GM10248 (cell line): ENCODE measurements at regions not wholly inside any gene's neighbourhood (a gene's known extent, or its start where the extent isn't known, plus 50 kb on each side); places are given as distances from the start of the nearest gene placed in this dataset.

ENCODE experiments used
- CTCF ChIA-PET: fragments of 300-600 bp; sonication (Branson Sonifier 250); formaldehyde crosslinking; extraction: SDS; loops from one replicate; lab custom pipeline; 2021; ENCODE audit warnings: antibody characterized with exemption; lab: Yijun Ruan, JAX
- POLR2A ChIA-PET: fragments of 350-650 bp; sonication (Branson Sonifier 250); formaldehyde crosslinking; extraction: SDS; loops from one replicate; lab custom pipeline; 2020; ENCODE audit warnings: antibody characterized with exemption; lab: Yijun Ruan, JAX
- DNase-seq: peaks from one replicate; pipeline ENCODE4 v3.0.0; 2012; ENCODE audit errors: extremely low spot score
- TF ChIP-seq, protein P1 (sequence below): IDR thresholded peaks from 2 replicates; pipeline ENCODE4 v1.5.1; 2012; ENCODE audit warnings: mild to moderate bottlenecking, low read depth; ENCODE audit errors: extremely low read depth, missing control alignments, control extremely low read depth

DNA sequence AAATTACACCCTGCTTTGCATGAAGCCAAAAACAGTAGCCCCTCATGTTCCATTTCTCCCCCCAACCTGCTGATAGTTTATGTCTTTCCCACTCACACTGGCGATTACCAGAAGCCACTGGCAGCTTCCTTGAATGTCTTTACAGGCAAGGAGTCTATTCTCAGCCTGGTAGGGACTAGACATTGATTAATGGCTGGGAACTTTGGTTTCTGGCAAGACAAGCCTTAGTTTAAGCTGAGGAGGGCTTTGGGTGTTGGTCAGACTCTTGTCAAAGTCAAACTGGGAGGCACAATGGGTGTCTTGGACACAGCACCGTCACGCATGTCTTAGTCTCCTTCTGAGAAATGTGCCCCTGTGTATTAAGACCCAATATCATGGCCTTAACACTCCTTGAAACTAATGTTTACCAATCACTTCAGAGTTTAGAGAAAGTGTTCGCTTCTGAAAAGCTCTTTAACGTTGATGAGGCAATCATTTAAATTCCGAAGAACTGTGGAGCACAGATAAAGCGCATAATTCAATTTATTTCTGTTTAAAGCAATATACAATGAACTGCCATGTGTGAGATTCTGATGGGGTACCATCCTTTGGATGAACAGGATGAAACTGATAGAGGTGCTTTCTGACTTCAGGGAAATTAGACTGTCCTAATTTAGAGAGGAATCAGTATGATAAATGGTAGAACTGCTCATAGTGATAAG, 53.9 kb upstream of the CPEB4 start:
- ChIA-PET POLR2A (no interaction called here), CTCF (interaction anchor here (1.4 to 2.6 kb wide), 4 partner anchors 10 to 157 kb away, joined by 4 to 10 read pairs (median 5); no protein-coding TSS in a partner anchor)
- no peak for DNase-seq
- TF ChIP-seq, protein P1, sequence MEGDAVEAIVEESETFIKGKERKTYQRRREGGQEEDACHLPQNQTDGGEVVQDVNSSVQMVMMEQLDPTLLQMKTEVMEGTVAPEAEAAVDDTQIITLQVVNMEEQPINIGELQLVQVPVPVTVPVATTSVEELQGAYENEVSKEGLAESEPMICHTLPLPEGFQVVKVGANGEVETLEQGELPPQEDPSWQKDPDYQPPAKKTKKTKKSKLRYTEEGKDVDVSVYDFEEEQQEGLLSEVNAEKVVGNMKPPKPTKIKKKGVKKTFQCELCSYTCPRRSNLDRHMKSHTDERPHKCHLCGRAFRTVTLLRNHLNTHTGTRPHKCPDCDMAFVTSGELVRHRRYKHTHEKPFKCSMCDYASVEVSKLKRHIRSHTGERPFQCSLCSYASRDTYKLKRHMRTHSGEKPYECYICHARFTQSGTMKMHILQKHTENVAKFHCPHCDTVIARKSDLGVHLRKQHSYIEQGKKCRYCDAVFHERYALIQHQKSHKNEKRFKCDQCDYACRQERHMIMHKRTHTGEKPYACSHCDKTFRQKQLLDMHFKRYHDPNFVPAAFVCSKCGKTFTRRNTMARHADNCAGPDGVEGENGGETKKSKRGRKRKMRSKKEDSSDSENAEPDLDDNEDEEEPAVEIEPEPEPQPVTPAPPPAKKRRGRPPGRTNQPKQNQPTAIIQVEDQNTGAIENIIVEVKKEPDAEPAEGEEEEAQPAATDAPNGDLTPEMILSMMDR: no peak

DNA sequence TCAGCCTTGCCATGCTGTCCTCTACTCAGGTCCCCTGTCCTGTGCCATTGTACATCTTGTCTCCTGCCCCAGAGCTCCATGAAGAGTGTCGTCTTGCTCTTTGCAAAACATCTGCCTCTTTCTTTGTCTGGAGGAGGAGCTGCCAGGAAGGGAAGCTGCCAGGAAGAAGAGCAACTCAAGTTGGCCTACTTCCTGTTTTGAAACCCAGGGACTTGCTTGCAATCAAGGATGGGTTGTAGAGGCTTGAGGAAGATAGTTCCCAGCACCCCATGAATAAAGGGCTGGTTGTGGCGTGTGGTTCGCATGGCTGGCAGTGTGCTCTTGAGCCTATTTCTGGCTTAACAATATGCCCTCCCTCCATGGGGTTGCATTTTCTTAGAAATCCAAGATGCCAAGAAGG, 53.0 kb upstream of the CPEB4 start:
- POLR2A ChIA-PET: no interaction called here
- DNase-seq: no peak
- TF ChIP-seq, protein P1: no peak
- CTCF ChIA-PET: interaction anchor here (1.3 to 2.2 kb wide), 5 partner anchors 9 to 90 kb away, joined by 3 to 14 read pairs (median 5); no protein-coding TSS in a partner anchor

DNA sequence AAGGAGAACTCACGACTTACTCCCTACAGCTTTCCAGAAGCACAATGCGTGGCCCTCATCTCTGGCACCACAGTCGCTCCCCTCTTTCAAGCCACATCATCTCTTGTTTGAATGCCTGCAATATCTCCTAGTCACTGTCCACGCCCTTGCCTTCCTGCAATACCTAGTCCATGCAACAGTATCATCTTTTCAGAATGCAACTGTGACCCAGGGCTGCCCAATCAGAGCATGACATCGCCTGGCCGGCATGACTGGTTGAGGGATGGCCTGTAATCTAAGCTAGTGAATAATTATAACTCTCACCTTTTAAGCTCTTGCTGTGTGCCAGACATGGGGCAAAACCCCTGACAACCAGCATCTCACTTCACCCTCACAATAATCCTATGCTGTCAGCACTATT, 52.5 kb upstream of the CPEB4 start:
- TF ChIP-seq, protein P1: no peak
- no peak for DNase-seq
- ChIA-PET CTCF (interaction anchor here (1.3 to 2.2 kb wide), 5 partner anchors 9 to 90 kb away, joined by 3 to 14 read pairs (median 5); no protein-coding TSS in a partner anchor), POLR2A (no interaction called here)

DNA sequence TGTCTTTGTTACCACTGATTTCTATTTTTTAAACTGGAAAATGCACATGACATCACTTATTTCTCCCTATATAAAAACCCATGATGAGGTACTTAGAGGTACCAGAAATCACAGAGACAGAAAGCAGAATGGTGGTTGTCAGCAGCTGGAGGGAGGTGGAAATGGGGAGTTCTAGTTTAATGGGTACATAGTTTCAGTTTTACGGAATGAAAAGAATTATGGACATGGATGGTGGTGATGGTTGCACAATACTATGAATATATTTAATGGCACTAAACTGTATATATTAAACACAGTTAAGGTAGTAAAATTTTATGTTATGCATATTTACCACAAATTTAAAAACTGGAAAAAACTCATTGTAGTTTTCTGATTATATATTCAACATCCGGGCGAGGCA, 50.5 kb upstream of the CPEB4 start:
- ChIA-PET POLR2A (no interaction called here), CTCF (no interaction called here)
- TF ChIP-seq, protein P1: no peak
- DNase-seq: no peak
